ENCODE measurements at regions not wholly inside any gene's neighbourhood (a gene's known extent, or its start where the extent isn't known, plus 50 kb on each side); places are given as distances from the start of the nearest gene placed in this dataset.

- no peak for DNase-seq (ENCODE audit: low spot score)
Observed at GRCh38 chr6:90967471-90967870, 380.6 kb upstream of the MAP3K7 start.

GRCh38 chr6:90960324-90960723 lies 373.5 kb upstream of the MAP3K7 start:
- DNase-seq (ENCODE audit: low spot score), result no peak

- no peak for DNase-seq (ENCODE audit: low spot score)
Observed at GRCh38 chr6:90955246-90955645, 368.4 kb upstream of the MAP3K7 start.

GRCh38 chr6:90953405-90954161 lies 366.7 kb upstream of the MAP3K7 start:
- no peak for DNase-seq (ENCODE audit: low spot score)

- no peak for DNase-seq (ENCODE audit: low spot score)
Observed at GRCh38 chr6:90952176-90952575, 365.3 kb upstream of the MAP3K7 start.

- no peak for DNase-seq (ENCODE audit: low spot score)
Observed at GRCh38 chr6:90948540-90948939, 361.7 kb upstream of the MAP3K7 start.

- no peak for DNase-seq (ENCODE audit: low spot score)
Observed at GRCh38 chr6:90947184-90948064, 360.6 kb upstream of the MAP3K7 start.

- DNase-seq (ENCODE audit: low spot score), result no peak
Observed at GRCh38 chr6:90941885-90942284, 355.0 kb upstream of the MAP3K7 start.

- no peak for DNase-seq (ENCODE audit: low spot score)
Observed at GRCh38 chr6:90940812-90941481, 354.1 kb upstream of the MAP3K7 start.

- no peak for DNase-seq (ENCODE audit: low spot score)
Observed at GRCh38 chr6:90939906-90940305, 353.0 kb upstream of the MAP3K7 start.

- no peak for DNase-seq (ENCODE audit: low spot score)
Observed at GRCh38 chr6:90938122-90938521, 351.2 kb upstream of the MAP3K7 start.

- no peak for DNase-seq (ENCODE audit: low spot score)
Observed at GRCh38 chr6:90936286-90936685, 349.4 kb upstream of the MAP3K7 start.

- no peak for DNase-seq (ENCODE audit: low spot score)
Observed at GRCh38 chr6:90934966-90935365, 348.1 kb upstream of the MAP3K7 start.

- DNase-seq (ENCODE audit: low spot score), result no peak
Observed at GRCh38 chr6:90934081-90934480, 347.2 kb upstream of the MAP3K7 start.

- no peak for DNase-seq (ENCODE audit: low spot score)
Observed at GRCh38 chr6:90932351-90932750, 345.5 kb upstream of the MAP3K7 start.

GRCh38 chr6:90928051-90928450 lies 341.2 kb upstream of the MAP3K7 start:
- no peak for DNase-seq (ENCODE audit: low spot score)

GRCh38 chr6:90925726-90926125 lies 338.9 kb upstream of the MAP3K7 start:
- no peak for DNase-seq (ENCODE audit: low spot score)

- no peak for DNase-seq (ENCODE audit: low spot score)
Observed at GRCh38 chr6:90922325-90922724, 335.5 kb upstream of the MAP3K7 start.

GRCh38 chr6:90918361-90918760 lies 331.5 kb upstream of the MAP3K7 start:
- no peak for DNase-seq (ENCODE audit: low spot score)

GRCh38 chr6:90917376-90917775 lies 330.5 kb upstream of the MAP3K7 start:
- no peak for DNase-seq (ENCODE audit: low spot score)

- DNase-seq (ENCODE audit: low spot score), result no peak
Observed at GRCh38 chr6:90916968-90917367, 330.1 kb upstream of the MAP3K7 start.

- no peak for DNase-seq (ENCODE audit: low spot score)
Observed at GRCh38 chr6:90915224-90915915, 328.5 kb upstream of the MAP3K7 start.

Measured in ecto neural progenitor cell (in vitro differentiated cells).